Activated B cell treated with CpG ODN at 0.5 μM for 24 hours (primary cell): ENCODE measurements at regions not wholly inside any gene's neighbourhood (a gene's known extent, or its start where the extent isn't known, plus 50 kb on each side); places are given as distances from the start of the nearest gene placed in this dataset.

ENCODE experiments used
- ATAC-seq: fragments of 200-7000 bp; cut with Tn5 transposase; one replicate; pipeline ENCODE4 v1.10.0; 2021; ENCODE audit warnings: low read depth, mild to moderate bottlenecking, moderate library complexity
- CTCF ChIA-PET: fragments of 350-600 bp; sonication (Branson Sonifier 250); formaldehyde crosslinking; loops from one replicate; lab custom pipeline; 2021; ENCODE audit warnings: antibody characterized with exemption; lab: Charles Lee
- POLR2A ChIA-PET: fragments of 350-600 bp; sonication (Branson Sonifier 250); formaldehyde crosslinking; loops from one replicate; lab custom pipeline; 2021; ENCODE audit warnings: antibody characterized with exemption; lab: Charles Lee
- DNase-seq: peaks from one replicate; pipeline ENCODE4 v3.0.0; 2022
- H3K27ac Mint-ChIP-seq: one replicate; pipeline ENCODE4 v1.8.0; 2020; ENCODE audit warnings: mixed read lengths
- H3K27me3 Mint-ChIP-seq: one replicate; pipeline ENCODE4 v1.8.0; 2021; ENCODE audit warnings: mixed read lengths
- H3K36me3 Mint-ChIP-seq: one replicate; pipeline ENCODE4 v1.8.0; 2021; ENCODE audit warnings: low read depth, mixed read lengths
- H3K4me1 Mint-ChIP-seq: one replicate; pipeline ENCODE4 v1.8.0; 2021; ENCODE audit warnings: mixed read lengths
- H3K4me3 Mint-ChIP-seq: one replicate; pipeline ENCODE4 v1.8.0; 2020; ENCODE audit warnings: mild to moderate bottlenecking, mixed read lengths
- H3K9me3 Mint-ChIP-seq: one replicate; pipeline ENCODE4 v1.8.0; 2020; ENCODE audit warnings: mixed read lengths
- intact Hi-C: fragments of 100-400 bp; cut with micrococcal nuclease; formaldehyde crosslinking; loops from one replicate; pipeline ENCODE4 v1.15.1; 2024
- TF ChIP-seq, protein P1 (sequence below): fragments of 200-600 bp; IDR thresholded peaks from one replicate; pipeline ENCODE4 v1.8.0; 2022; ENCODE audit warnings: antibody characterized with exemption, mild to moderate bottlenecking

- intact Hi-C loops = no loop called here
- no peak for DNase-seq
- no peaks in the 10 kb centered on the region for H3K27me3 Mint-ChIP-seq
- no peak for ATAC-seq
- TF ChIP-seq, protein P1, sequence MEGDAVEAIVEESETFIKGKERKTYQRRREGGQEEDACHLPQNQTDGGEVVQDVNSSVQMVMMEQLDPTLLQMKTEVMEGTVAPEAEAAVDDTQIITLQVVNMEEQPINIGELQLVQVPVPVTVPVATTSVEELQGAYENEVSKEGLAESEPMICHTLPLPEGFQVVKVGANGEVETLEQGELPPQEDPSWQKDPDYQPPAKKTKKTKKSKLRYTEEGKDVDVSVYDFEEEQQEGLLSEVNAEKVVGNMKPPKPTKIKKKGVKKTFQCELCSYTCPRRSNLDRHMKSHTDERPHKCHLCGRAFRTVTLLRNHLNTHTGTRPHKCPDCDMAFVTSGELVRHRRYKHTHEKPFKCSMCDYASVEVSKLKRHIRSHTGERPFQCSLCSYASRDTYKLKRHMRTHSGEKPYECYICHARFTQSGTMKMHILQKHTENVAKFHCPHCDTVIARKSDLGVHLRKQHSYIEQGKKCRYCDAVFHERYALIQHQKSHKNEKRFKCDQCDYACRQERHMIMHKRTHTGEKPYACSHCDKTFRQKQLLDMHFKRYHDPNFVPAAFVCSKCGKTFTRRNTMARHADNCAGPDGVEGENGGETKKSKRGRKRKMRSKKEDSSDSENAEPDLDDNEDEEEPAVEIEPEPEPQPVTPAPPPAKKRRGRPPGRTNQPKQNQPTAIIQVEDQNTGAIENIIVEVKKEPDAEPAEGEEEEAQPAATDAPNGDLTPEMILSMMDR = no peak
- no peaks in the 10 kb centered on the region for H3K4me1 Mint-ChIP-seq
- no peak overlapping the region for H3K4me3 Mint-ChIP-seq
- no peaks in the 10 kb centered on the region for H3K36me3 Mint-ChIP-seq
- H3K9me3 Mint-ChIP-seq = no peaks in the 10 kb centered on the region
- ChIA-PET POLR2A (no interaction called here), CTCF (no interaction called here)
- H3K27ac Mint-ChIP-seq = no peak overlapping the region
These were observed 472.6 kb upstream of the CDIN1 start for GRCh38 chr15:36106640-36107335.

GRCh38 chr15:36108541-36108940 is 470.9 kb upstream of the CDIN1 start:
- H3K36me3 Mint-ChIP-seq = no peaks in the 10 kb centered on the region
- CTCF ChIA-PET = no interaction called here
- POLR2A ChIA-PET = no interaction called here
- intact Hi-C loops = no loop called here
- TF ChIP-seq, protein P1 = no peak
- H3K27me3 Mint-ChIP-seq = no peaks in the 10 kb centered on the region
- H3K4me1 Mint-ChIP-seq = no peaks in the 10 kb centered on the region
- no peaks in the 10 kb centered on the region for H3K9me3 Mint-ChIP-seq
- no peak for ATAC-seq
- no peak for DNase-seq
- no peak overlapping the region for H3K4me3 Mint-ChIP-seq
- H3K27ac Mint-ChIP-seq = no peak overlapping the region

DNA sequence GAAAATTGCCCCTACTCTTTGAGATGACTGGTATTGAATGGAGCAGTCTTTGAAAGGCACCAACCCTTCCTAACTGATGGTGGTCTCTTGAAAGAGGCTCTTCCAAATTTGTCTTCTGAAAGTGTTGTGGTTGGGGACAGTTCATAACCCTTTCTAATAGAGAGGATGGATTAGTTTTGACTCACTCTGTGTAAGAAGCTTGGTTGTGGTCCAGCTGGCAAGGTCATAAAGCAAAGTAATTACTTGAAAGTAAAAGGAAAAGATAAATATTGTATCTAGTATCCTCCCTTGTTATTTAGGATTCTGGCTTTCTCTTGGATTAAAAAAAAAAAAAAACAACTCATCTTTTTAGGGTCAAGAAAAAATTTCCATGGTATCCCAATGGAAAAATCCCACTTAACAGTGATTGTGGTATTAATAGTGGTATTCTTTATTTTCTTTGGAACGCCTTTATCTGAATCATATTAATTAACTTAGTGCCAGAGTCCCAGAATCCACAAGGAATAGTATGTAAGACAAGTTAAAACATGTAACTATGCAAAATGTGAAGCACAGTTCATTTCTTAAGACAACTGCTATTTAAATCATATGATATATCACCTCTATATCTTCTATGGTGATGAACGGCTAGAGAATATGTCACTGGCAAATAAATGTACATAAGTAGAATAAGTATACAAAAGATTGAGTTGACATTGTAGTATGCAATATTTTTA is 469.3 kb upstream of the CDIN1 start:
- Mint-ChIP-seq H3K36me3 (no peaks in the 10 kb centered on the region), H3K9me3 (no peaks in the 10 kb centered on the region), H3K4me1 (no peaks in the 10 kb centered on the region), H3K27ac (no peak overlapping the region), H3K27me3 (no peaks in the 10 kb centered on the region), H3K4me3 (no peak overlapping the region)
- ATAC-seq (no peak), DNase-seq (no peak)
- TF ChIP-seq, protein P1 = no peak
- ChIA-PET CTCF (no interaction called here), POLR2A (no interaction called here)
- intact Hi-C loops = no loop called here

DNA sequence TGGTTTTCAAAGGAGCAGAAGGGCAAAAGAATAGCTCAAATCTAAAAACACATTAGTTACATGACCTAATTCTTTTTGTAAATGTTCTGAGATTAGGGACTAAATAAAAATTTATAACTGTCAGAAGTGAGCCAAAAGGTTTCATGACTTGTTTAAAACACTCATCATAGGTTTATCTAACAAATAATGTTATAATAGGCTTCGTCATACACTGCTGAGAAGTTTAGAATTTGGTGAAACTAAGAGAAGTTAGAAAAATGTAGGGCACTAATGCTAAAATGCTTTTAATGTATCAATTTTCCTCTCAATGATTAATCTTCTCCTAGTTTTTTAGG is 468.8 kb upstream of the CDIN1 start:
- ATAC-seq = no peak
- no peaks in the 10 kb centered on the region for H3K27me3 Mint-ChIP-seq
- H3K4me1 Mint-ChIP-seq = no peaks in the 10 kb centered on the region
- no peak overlapping the region for H3K27ac Mint-ChIP-seq
- intact Hi-C loops = no loop called here
- no peak overlapping the region for H3K4me3 Mint-ChIP-seq
- POLR2A ChIA-PET = no interaction called here
- CTCF ChIA-PET = no interaction called here
- H3K9me3 Mint-ChIP-seq = no peaks in the 10 kb centered on the region
- no peaks in the 10 kb centered on the region for H3K36me3 Mint-ChIP-seq
- DNase-seq = no peak
- TF ChIP-seq, protein P1 = no peak

DNA sequence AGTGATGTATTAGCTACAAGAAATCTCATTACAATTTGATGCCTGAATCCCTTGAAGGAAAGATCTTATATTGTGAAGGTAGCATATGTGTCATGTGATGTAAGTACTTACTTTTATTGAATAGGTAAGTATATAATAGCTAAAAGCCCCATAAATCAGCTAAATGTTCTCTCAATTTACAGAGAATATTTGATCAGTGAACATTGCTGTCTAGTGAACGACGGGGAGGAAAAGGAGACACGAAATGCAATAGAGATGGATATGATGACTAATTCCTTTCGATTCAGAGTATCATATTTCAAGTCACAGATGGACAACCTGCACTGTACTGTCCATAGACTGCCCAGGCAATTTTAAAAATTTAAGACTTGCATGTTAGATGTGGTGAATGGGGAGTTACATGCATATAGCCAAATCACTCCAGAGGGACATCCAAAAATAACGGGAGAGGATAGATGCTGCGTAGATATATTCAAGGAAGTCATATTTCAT is 462.1 kb upstream of the CDIN1 start:
- H3K4me3 Mint-ChIP-seq = no peak overlapping the region
- H3K27me3 Mint-ChIP-seq = no peaks in the 10 kb centered on the region
- no peaks in the 10 kb centered on the region for H3K36me3 Mint-ChIP-seq
- CTCF ChIA-PET = no interaction called here
- H3K9me3 Mint-ChIP-seq = peaks cover 3% of the 10 kb centered on the region
- H3K4me1 Mint-ChIP-seq = no peaks in the 10 kb centered on the region
- no peak overlapping the region for H3K27ac Mint-ChIP-seq
- TF ChIP-seq, protein P1 = no peak
- intact Hi-C loops = no loop called here
- ATAC-seq (no peak), DNase-seq (no peak)
- POLR2A ChIA-PET = no interaction called here
